ENCODE measurements at regions not wholly inside any gene's neighbourhood (a gene's known extent, or its start where the extent isn't known, plus 50 kb on each side); places are given as distances from the start of the nearest gene placed in this dataset.

DNA sequence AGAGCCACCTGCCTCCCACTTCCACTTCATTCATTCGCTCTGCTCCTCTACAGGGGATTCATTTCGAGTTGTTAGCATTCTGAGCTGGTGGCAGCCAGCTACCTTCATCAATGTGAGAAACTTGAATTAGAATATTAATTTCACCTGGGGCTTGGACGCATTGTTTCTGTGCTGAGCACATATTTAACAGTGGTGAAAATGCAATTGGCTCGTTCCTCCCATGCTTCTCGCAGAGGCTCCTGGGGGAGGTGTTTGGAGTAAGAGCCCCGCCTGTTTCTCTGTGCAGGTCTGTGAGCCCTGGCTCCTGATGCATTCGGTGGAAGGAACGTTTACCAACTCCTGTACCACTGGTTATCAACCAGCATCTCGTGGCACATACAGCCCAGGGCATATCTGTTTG, 141.5 kb downstream of the AACS start:
- no peak overlapping the region for H3K27ac ChIP-seq (ENCODE audit: low read depth, low read length)
- peaks cover 0 to 36% (median 22%) of the 10 kb centered on the region in 3 donors for H3K27me3 ChIP-seq (ENCODE audit: control insufficient read depth in 3 of 3, insufficient read depth in 3 of 3, low read length in 3 of 3)
- no peaks in the 10 kb centered on the region for H3K4me1 ChIP-seq (ENCODE audit: control insufficient read depth in 3 of 3, insufficient read depth in 3 of 3, low read length in 3 of 3)
- H3K9ac ChIP-seq (ENCODE audit: low read depth in 1 of 3, low read length in 3 of 3) = no peak overlapping the region
- no peaks in the 10 kb centered on the region for H3K36me3 ChIP-seq (ENCODE audit: control insufficient read depth in 3 of 3, insufficient read depth in 3 of 3, low read length in 3 of 3)
- H3K9me3 ChIP-seq (ENCODE audit: control insufficient read depth in 3 of 3, low read length in 3 of 3) = peaks cover 4 to 6% (median 5%) of the 10 kb centered on the region in 3 donors
- H3K4me3 ChIP-seq (ENCODE audit: low read length in 3 of 3) = no peak overlapping the region

- Histone ChIP-seq H3K36me3 (ENCODE audit: control insufficient read depth in 3 of 3, insufficient read depth in 3 of 3, low read length in 3 of 3) (no peaks in the 10 kb centered on the region), H3K27ac (ENCODE audit: low read depth, low read length) (no peak overlapping the region), H3K9me3 (ENCODE audit: control insufficient read depth in 3 of 3, low read length in 3 of 3) (no peaks in the 10 kb centered on the region), H3K4me3 (ENCODE audit: low read length in 3 of 3) (no peak overlapping the region), H3K4me1 (ENCODE audit: control insufficient read depth in 3 of 3, insufficient read depth in 3 of 3, low read length in 3 of 3) (no peaks in the 10 kb centered on the region), H3K9ac (ENCODE audit: low read depth in 1 of 3, low read length in 3 of 3) (no peak overlapping the region), H3K27me3 (ENCODE audit: control insufficient read depth in 3 of 3, insufficient read depth in 3 of 3, low read length in 3 of 3) (peaks cover 0 to 40% (median 23%) of the 10 kb centered on the region in 3 donors)
These were observed 143.1 kb downstream of the AACS start for GRCh38 chr12:125208334-125208733.

DNA sequence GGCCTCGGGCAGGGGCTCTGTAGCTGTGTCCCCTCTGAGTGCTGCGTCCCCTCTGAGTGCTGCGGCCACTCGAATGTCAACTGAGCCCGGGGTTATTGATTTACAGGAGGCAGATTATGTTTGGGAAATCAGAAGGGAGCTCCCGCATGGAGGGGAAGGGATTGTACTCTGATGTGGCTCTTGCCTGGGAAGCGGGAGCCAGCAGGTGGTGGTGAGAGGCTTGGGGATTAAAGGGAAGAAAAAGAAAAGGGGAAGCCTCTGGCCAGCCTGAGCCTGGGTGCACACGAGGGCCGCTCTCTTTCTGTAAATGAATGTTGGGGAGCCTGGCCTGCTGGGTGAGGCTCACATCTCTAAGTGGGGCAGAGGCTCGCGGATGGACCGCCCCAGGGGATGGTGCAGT, 143.7 kb downstream of the AACS start:
- Histone ChIP-seq H3K4me1 (ENCODE audit: control insufficient read depth in 3 of 3, insufficient read depth in 3 of 3, low read length in 3 of 3) (no peaks in the 10 kb centered on the region), H3K4me3 (ENCODE audit: low read length in 3 of 3) (no peak overlapping the region), H3K27me3 (ENCODE audit: control insufficient read depth in 3 of 3, insufficient read depth in 3 of 3, low read length in 3 of 3) (peaks cover 0 to 40% (median 23%) of the 10 kb centered on the region in 3 donors), H3K27ac (ENCODE audit: low read depth, low read length) (no peak overlapping the region), H3K9ac (ENCODE audit: low read depth in 1 of 3, low read length in 3 of 3) (no peak overlapping the region), H3K36me3 (ENCODE audit: control insufficient read depth in 3 of 3, insufficient read depth in 3 of 3, low read length in 3 of 3) (no peaks in the 10 kb centered on the region), H3K9me3 (ENCODE audit: control insufficient read depth in 3 of 3, low read length in 3 of 3) (no peaks in the 10 kb centered on the region)

DNA sequence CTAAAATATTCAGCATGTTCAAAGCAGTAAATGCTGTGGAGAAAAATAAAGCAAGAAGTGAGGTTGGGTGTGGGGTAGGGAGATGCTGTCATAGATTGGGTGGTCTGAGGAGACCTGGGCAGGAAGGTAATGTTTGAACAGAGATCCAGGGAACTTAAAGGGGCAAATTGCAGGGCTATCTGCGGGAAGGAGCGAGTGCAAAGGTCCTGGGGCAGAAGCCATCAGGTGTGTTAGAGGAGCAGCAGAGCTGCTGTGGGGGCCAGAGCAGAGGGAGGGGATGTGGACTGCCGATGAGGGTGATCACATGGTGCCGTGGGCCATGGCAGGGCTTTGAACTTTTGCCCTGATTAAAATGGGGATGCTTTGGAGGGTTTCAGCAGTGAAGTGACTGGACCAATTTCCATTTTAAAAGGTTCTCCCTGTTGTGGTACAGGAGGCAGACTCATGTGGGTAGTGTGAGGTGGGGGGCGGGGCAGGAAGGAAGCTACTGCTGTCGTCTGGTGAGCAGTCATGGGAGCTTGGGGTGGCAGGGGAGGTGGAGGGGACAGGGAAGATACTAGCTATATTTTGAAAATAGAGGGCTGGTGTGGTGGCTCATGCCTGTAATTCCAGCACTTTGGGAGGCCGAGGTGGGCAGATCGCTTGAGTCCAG, 145.0 kb downstream of the AACS start:
- peaks cover 0 to 2% (median 0%) of the 10 kb centered on the region in 3 donors for H3K9me3 ChIP-seq (ENCODE audit: control insufficient read depth in 3 of 3, low read length in 3 of 3)
- no peaks in the 10 kb centered on the region for H3K36me3 ChIP-seq (ENCODE audit: control insufficient read depth in 3 of 3, insufficient read depth in 3 of 3, low read length in 3 of 3)
- H3K27me3 ChIP-seq (ENCODE audit: control insufficient read depth in 3 of 3, insufficient read depth in 3 of 3, low read length in 3 of 3) = peaks cover 0 to 43% (median 23%) of the 10 kb centered on the region in 3 donors
- no peak overlapping the region for H3K9ac ChIP-seq (ENCODE audit: low read depth in 1 of 3, low read length in 3 of 3)
- no peak overlapping the region for H3K4me3 ChIP-seq (ENCODE audit: low read length in 3 of 3)
- H3K27ac ChIP-seq (ENCODE audit: low read depth, low read length) = no peak overlapping the region
- H3K4me1 ChIP-seq (ENCODE audit: control insufficient read depth in 3 of 3, insufficient read depth in 3 of 3, low read length in 3 of 3) = no peaks in the 10 kb centered on the region

- Histone ChIP-seq H3K9ac (ENCODE audit: low read depth in 1 of 3, low read length in 3 of 3) (no peak overlapping the region), H3K9me3 (ENCODE audit: control insufficient read depth in 3 of 3, low read length in 3 of 3) (peaks cover 0 to 3% (median 0%) of the 10 kb centered on the region in 3 donors), H3K27me3 (ENCODE audit: control insufficient read depth in 3 of 3, insufficient read depth in 3 of 3, low read length in 3 of 3) (peaks cover 0 to 37% (median 18%) of the 10 kb centered on the region in 3 donors)
These were observed 146.2 kb downstream of the AACS start for GRCh38 chr12:125211464-125211863.

GRCh38 chr12:125214289-125214688, 149.1 kb downstream of the AACS start:
- no peak overlapping the region for H3K9ac ChIP-seq (ENCODE audit: low read depth in 1 of 3, low read length in 3 of 3)
- H3K27ac ChIP-seq (ENCODE audit: low read depth, low read length) = no peak overlapping the region
- peaks cover 0 to 3% (median 0%) of the 10 kb centered on the region in 3 donors for H3K9me3 ChIP-seq (ENCODE audit: control insufficient read depth in 3 of 3, low read length in 3 of 3)
- H3K36me3 ChIP-seq (ENCODE audit: control insufficient read depth in 3 of 3, insufficient read depth in 3 of 3, low read length in 3 of 3) = no peaks in the 10 kb centered on the region
- H3K4me1 ChIP-seq (ENCODE audit: control insufficient read depth in 3 of 3, insufficient read depth in 3 of 3, low read length in 3 of 3) = no peaks in the 10 kb centered on the region
- peaks cover 0 to 27% (median 12%) of the 10 kb centered on the region in 3 donors for H3K27me3 ChIP-seq (ENCODE audit: control insufficient read depth in 3 of 3, insufficient read depth in 3 of 3, low read length in 3 of 3)
- H3K4me3 ChIP-seq (ENCODE audit: low read length in 3 of 3) = no peak overlapping the region

More at GRCh38 chr12:125211464-125211863, 146.2 kb downstream of the AACS start:
- Histone ChIP-seq H3K36me3 (ENCODE audit: control insufficient read depth in 3 of 3, insufficient read depth in 3 of 3, low read length in 3 of 3) (no peaks in the 10 kb centered on the region), H3K27ac (ENCODE audit: low read depth, low read length) (no peak overlapping the region), H3K4me1 (ENCODE audit: control insufficient read depth in 3 of 3, insufficient read depth in 3 of 3, low read length in 3 of 3) (no peaks in the 10 kb centered on the region), H3K4me3 (ENCODE audit: low read length in 3 of 3) (no peak overlapping the region)

DNA sequence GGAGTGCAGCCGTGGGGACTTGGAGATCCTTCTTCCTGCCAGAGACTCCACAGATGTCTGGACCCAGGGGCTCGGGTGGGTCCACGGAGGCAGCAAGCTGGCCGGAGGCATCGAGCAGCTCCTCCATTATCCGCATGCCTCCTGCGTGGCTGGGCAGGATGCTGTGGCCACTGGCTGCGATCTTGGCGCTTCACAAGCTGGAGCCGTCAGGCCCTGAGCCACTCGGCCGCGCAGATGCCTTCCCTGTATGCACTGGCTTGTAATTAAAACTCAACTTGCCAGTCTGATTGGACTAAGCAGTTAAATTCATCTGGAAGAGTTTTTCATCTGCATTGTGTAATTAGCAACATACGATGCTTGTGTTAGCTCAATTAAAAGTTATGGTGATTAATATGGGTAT, 151.5 kb downstream of the AACS start:
- H3K36me3 ChIP-seq (ENCODE audit: control insufficient read depth in 3 of 3, insufficient read depth in 3 of 3, low read length in 3 of 3) = no peaks in the 10 kb centered on the region
- peaks cover 0 to 20% (median 3%) of the 10 kb centered on the region in 3 donors for H3K27me3 ChIP-seq (ENCODE audit: control insufficient read depth in 3 of 3, insufficient read depth in 3 of 3, low read length in 3 of 3)
- no peak overlapping the region for H3K4me3 ChIP-seq (ENCODE audit: low read length in 3 of 3)
- H3K4me1 ChIP-seq (ENCODE audit: control insufficient read depth in 3 of 3, insufficient read depth in 3 of 3, low read length in 3 of 3) = no peaks in the 10 kb centered on the region
- H3K9ac ChIP-seq (ENCODE audit: low read depth in 1 of 3, low read length in 3 of 3) = no peak overlapping the region
- H3K27ac ChIP-seq (ENCODE audit: low read depth, low read length) = no peak overlapping the region
- peaks cover 0 to 3% (median 2%) of the 10 kb centered on the region in 3 donors for H3K9me3 ChIP-seq (ENCODE audit: control insufficient read depth in 3 of 3, low read length in 3 of 3)

GRCh38 chr12:125217308-125217707, 152.1 kb downstream of the AACS start:
- Histone ChIP-seq H3K27me3 (ENCODE audit: control insufficient read depth in 3 of 3, insufficient read depth in 3 of 3, low read length in 3 of 3) (peaks cover 0 to 17% (median 2%) of the 10 kb centered on the region in 3 donors), H3K9ac (ENCODE audit: low read depth in 1 of 3, low read length in 3 of 3) (no peak overlapping the region), H3K36me3 (ENCODE audit: control insufficient read depth in 3 of 3, insufficient read depth in 3 of 3, low read length in 3 of 3) (no peaks in the 10 kb centered on the region), H3K27ac (ENCODE audit: low read depth, low read length) (no peak overlapping the region), H3K4me1 (ENCODE audit: control insufficient read depth in 3 of 3, insufficient read depth in 3 of 3, low read length in 3 of 3) (no peaks in the 10 kb centered on the region), H3K4me3 (ENCODE audit: low read length in 3 of 3) (no peak overlapping the region), H3K9me3 (ENCODE audit: control insufficient read depth in 3 of 3, low read length in 3 of 3) (peaks cover 0 to 5% (median 3%) of the 10 kb centered on the region in 3 donors)

DNA sequence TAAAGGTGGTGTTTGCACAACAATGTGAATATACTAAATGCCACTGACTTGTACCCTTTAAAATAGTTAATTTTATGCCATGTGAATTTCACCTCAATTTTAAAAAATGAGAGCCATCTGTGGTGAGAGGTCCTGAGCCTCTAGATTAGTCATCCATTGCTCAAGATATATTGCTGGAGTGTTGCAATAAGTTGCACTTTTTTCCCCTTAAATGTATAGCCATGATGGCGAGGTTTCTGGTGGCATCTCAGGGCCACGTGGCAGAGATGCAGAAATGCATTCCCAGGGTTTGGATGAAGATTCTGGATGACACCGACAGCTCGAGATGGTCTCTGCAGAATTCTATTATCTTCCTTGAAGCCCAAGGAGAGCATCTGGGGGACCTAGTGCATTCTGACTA, 153.7 kb downstream of the AACS start:
- H3K9me3 ChIP-seq (ENCODE audit: control insufficient read depth in 3 of 3, low read length in 3 of 3) = peaks cover 0 to 7% (median 3%) of the 10 kb centered on the region in 3 donors
- no peak overlapping the region for H3K27ac ChIP-seq (ENCODE audit: low read depth, low read length)
- H3K4me3 ChIP-seq (ENCODE audit: low read length in 3 of 3) = no peak overlapping the region
- peaks cover 0 to 17% (median 2%) of the 10 kb centered on the region in 3 donors for H3K27me3 ChIP-seq (ENCODE audit: control insufficient read depth in 3 of 3, insufficient read depth in 3 of 3, low read length in 3 of 3)
- H3K9ac ChIP-seq (ENCODE audit: low read depth in 1 of 3, low read length in 3 of 3) = no peak overlapping the region
- H3K4me1 ChIP-seq (ENCODE audit: control insufficient read depth in 3 of 3, insufficient read depth in 3 of 3, low read length in 3 of 3) = no peaks in the 10 kb centered on the region
- no peaks in the 10 kb centered on the region for H3K36me3 ChIP-seq (ENCODE audit: control insufficient read depth in 3 of 3, insufficient read depth in 3 of 3, low read length in 3 of 3)

DNA sequence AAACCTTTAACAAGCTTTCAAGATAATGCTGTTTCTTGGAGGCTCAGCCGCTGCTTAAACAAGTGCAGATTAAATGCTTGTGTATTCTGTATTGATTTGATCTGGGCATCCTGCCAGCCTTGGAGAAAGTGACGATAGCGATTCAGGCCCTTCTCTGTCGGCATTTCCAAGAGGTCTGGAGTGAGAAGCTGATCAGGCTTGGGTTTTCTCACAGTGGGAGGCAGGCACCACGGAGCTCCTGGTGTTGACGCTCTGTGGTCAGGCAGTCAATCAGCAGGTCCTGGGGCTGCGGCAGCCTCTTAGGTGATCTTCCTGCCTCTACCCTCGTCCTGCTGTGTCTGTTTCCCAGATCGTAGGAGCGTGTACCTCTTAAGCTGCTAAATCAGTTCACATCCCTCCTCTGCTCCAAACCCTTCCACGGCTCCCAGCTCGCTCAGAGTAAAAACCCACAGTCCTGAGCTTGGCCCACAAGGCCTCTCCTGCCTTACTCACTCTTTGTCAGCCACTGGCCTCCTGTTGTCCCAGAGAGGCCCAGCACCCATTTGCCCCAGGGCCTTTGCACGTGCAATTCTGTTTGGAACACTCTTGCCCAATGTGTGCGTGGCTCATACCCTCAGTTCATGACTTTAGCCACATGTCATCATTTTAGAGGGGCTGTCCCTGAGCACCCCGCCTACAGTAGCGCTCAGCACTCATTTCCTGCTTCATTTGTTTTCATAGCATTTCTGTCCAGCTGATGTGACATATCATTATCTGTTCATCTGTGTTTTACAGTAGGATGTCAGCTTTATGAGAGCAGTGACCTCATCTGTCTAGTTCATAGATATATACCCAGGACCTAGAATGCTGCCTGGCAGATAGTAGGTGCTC, 155.4 kb downstream of the AACS start:
- Histone ChIP-seq H3K9ac (ENCODE audit: low read depth in 1 of 3, low read length in 3 of 3) (no peak overlapping the region), H3K9me3 (ENCODE audit: control insufficient read depth in 3 of 3, low read length in 3 of 3) (peaks cover 0 to 8% (median 0%) of the 10 kb centered on the region in 3 donors), H3K27ac (ENCODE audit: low read depth, low read length) (no peak overlapping the region), H3K27me3 (ENCODE audit: control insufficient read depth in 3 of 3, insufficient read depth in 3 of 3, low read length in 3 of 3) (peaks cover 0 to 11% (median 2%) of the 10 kb centered on the region in 3 donors), H3K36me3 (ENCODE audit: control insufficient read depth in 3 of 3, insufficient read depth in 3 of 3, low read length in 3 of 3) (no peaks in the 10 kb centered on the region), H3K4me3 (ENCODE audit: low read length in 3 of 3) (no peak overlapping the region), H3K4me1 (ENCODE audit: control insufficient read depth in 3 of 3, insufficient read depth in 3 of 3, low read length in 3 of 3) (no peaks in the 10 kb centered on the region)

Measured in skeletal muscle tissue (tissue), 3 donors.